ENCODE measurements at regions not wholly inside any gene's neighbourhood (a gene's known extent, or its start where the extent isn't known, plus 50 kb on each side); places are given as distances from the start of the nearest gene placed in this dataset.

DNA sequence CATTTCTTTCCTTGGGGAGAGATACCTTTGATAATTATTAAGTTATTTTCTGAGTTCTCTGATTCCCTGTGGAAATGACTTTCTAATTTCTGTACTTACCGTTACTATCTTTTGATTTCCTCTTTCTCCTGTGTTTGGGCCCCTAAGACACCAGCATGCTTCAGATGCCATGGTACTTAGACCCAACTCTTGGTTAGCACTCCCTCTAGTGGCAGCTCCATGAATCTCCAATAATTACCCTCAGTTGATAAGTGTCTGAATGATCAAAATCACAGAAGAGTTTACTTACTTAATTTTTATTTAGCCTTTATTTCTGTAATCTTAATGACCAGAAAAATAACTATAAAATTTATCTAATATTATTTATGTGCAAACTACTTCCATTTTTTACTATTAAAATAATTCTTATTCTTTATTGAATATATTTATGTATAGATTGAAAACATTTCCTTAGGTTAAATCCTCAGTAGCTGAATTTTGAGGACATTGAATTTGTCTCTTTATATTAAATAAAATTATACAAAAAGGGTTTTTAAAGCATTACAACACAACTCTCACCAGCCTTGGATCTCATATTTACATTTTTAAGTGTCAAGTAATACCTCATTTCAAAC is 300.4 kb downstream of the KCNS3 start:
- H3K36me3 ChIP-seq, result no peaks in the 10 kb centered on the region
- no peak for TF ChIP-seq POLR2A (IDR thresholded peaks at IDR 0.05)
- TF ChIP-seq, protein P1, sequence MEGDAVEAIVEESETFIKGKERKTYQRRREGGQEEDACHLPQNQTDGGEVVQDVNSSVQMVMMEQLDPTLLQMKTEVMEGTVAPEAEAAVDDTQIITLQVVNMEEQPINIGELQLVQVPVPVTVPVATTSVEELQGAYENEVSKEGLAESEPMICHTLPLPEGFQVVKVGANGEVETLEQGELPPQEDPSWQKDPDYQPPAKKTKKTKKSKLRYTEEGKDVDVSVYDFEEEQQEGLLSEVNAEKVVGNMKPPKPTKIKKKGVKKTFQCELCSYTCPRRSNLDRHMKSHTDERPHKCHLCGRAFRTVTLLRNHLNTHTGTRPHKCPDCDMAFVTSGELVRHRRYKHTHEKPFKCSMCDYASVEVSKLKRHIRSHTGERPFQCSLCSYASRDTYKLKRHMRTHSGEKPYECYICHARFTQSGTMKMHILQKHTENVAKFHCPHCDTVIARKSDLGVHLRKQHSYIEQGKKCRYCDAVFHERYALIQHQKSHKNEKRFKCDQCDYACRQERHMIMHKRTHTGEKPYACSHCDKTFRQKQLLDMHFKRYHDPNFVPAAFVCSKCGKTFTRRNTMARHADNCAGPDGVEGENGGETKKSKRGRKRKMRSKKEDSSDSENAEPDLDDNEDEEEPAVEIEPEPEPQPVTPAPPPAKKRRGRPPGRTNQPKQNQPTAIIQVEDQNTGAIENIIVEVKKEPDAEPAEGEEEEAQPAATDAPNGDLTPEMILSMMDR (IDR thresholded peaks at IDR 0.05 in 8 of 11, conservative IDR thresholded peaks at IDR 0.05 in 3 of 11), result peak; percentile 22 to 76 (median 59)
- 6 to 12% (median 6%) methylated on average over 1 of the region's 1 CpG for WGBS, 5 donors
- DNase-seq, result no peak
- H3K4me1 ChIP-seq, result no peaks in the 10 kb centered on the region
- no peaks in the 10 kb centered on the region for H3K9me3 ChIP-seq
- H3K27ac ChIP-seq, result no peak overlapping the region
- intact Hi-C loops (cut with DNase I; ENCODE audit: low total_unique reads), result no loop called here
- H3K27me3 ChIP-seq (replicated peaks in 1 of 7), result peaks cover 0 to 15% (median 0%) of the 10 kb centered on the region in 7 donors
- H3K4me3 ChIP-seq, result no peak overlapping the region

DNA sequence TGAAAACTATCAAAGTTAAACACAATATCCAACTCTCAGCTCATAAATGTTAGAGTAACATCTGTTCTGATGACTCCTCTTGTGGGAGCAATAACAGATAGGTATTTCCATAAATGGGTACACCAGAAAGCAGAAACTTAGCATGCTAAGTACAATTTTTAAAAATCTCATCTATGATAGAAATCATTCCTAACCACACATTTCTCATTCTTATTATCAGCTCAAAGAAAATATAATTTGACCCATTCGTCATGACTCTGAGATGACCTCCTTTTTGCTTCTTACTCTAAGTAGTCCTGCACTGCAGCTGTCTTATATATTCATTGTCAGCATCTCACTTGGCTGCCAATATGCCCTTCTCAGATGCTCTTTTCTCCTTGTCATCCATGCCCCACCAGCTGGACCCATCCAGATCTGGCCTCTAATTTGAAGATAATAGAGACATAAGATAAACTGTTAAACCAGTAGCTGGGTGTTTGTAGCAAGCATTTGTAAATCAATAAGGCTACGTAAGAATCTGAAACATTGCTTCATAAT is 298.3 kb downstream of the KCNS3 start:
- Histone ChIP-seq H3K9me3 (no peaks in the 10 kb centered on the region), H3K27ac (no peak overlapping the region), H3K4me1 (no peaks in the 10 kb centered on the region), H3K4me3 (no peak overlapping the region), H3K36me3 (no peaks in the 10 kb centered on the region), H3K27me3 (replicated peaks in 1 of 7) (peaks cover 0 to 3% (median 0%) of the 10 kb centered on the region in 7 donors)
- DNase-seq, result no peak
- 80 to 91% (median 82%) methylated on average over 2 of the region's 2 CpGs for WGBS, 5 donors
- TF ChIP-seq POLR2A (IDR thresholded peaks at IDR 0.05) (no peak), POLR2AphosphoS5 (IDR thresholded peaks at IDR 0.05) (no peak)
- TF ChIP-seq, protein P1 (IDR thresholded peaks at IDR 0.05 in 8 of 11, conservative IDR thresholded peaks at IDR 0.05 in 3 of 11), result no peak
- intact Hi-C loops (cut with DNase I; ENCODE audit: low total_unique reads), result no loop called here

DNA sequence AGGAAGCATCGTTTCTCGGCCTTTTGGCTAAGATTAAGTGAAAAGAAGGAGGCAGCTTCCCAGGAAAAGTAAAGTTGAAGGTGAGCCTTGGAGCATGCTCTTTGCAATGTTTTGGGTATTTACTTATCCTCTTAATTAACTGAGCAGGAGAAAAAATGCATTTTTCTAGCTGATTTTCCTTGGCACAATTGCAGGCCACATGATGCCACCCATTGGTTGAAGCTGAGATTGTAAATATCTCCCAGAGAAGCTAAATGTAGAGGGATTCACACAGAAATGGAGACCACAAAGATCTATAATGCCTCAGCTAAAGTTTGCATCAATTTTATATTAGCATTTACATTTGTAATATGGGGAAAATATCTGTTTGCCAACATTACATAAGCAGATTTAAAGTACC is 294.1 kb downstream of the KCNS3 start:
- no peaks in the 10 kb centered on the region for H3K36me3 ChIP-seq
- TF ChIP-seq, protein P1 (IDR thresholded peaks at IDR 0.05 in 8 of 11, conservative IDR thresholded peaks at IDR 0.05 in 3 of 11), result no peak
- TF ChIP-seq POLR2A (IDR thresholded peaks at IDR 0.05), result no peak
- no peak for TF ChIP-seq POLR2AphosphoS5 (IDR thresholded peaks at IDR 0.05)
- no peak for DNase-seq
- 83 to 91% (median 87%) methylated on average over 2 of the region's 2 CpGs for WGBS, 5 donors
- intact Hi-C loops (cut with DNase I; ENCODE audit: low total_unique reads), result no loop called here
- H3K9me3 ChIP-seq, result no peaks in the 10 kb centered on the region
- no peaks in the 10 kb centered on the region for H3K4me1 ChIP-seq
- H3K27ac ChIP-seq, result no peak overlapping the region
- peaks cover 0 to 11% (median 0%) of the 10 kb centered on the region in 7 donors for H3K27me3 ChIP-seq (replicated peaks in 1 of 7)
- no peak overlapping the region for H3K4me3 ChIP-seq

DNA sequence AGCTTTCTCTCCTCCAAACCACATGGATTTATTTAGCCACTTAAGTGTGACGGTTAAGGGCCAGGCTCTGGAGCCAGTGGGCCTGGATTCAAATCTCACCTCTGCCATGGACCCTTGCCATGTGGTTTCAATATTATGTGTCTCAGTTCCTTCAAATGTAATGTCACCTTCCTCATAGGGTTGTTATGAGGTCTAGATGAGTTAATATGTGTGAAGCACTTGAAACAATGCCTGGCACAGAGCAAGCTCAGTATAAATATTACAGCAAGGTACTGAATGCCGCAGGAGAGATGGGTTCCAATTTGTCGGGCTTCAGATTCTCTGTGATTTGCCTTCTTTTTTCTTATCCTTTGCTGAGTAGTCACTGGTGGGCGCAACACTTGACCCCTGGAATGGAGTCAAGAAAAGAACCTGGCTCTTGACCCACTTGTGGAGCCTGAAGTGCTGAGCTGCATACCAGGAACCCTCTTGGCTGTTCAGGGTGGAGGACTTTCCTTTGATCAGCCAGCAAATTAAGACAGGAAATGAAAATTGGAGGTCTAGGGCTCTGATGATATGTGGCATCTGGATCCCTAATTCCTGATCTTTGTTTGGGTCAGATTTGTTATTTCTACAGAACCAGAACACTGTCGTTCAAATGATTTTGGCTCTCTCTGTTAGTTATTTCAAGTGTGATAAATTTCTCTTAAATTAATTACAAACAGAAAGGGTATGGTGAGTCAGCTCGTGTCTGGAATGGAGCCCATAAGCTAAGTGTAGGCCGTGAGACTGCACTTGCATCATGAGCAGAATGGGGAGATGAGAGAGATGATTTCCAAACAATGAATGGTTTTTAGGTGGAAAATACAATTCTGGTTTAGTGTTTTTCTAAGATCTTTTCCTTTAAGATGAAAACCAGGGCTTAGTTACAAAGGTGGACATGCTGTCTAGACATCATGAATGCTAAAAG is 293.0 kb downstream of the KCNS3 start:
- TF ChIP-seq, protein P1 (IDR thresholded peaks at IDR 0.05 in 8 of 11, conservative IDR thresholded peaks at IDR 0.05 in 3 of 11), result no peak
- TF ChIP-seq POLR2AphosphoS5 (IDR thresholded peaks at IDR 0.05) (no peak), POLR2A (IDR thresholded peaks at IDR 0.05) (no peak)

More for the DNA sequence above, 293.0 kb downstream of the KCNS3 start:
- Histone ChIP-seq H3K4me3 (no peak overlapping the region), H3K9me3 (no peaks in the 10 kb centered on the region), H3K27me3 (replicated peaks in 1 of 7) (peaks cover 0 to 16% (median 0%) of the 10 kb centered on the region in 7 donors), H3K36me3 (no peaks in the 10 kb centered on the region), H3K4me1 (no peaks in the 10 kb centered on the region), H3K27ac (no peak overlapping the region)
- WGBS, 5 donors, result 62 to 80% (median 75%) methylated on average over 7 of the region's 7 CpGs
- intact Hi-C loops (cut with DNase I; ENCODE audit: low total_unique reads), result no loop called here
- DNase-seq, result no peak

Measured in spleen (tissue), 11 donors.